ENCODE measurements at regions not wholly inside any gene's neighbourhood (a gene's known extent, or its start where the extent isn't known, plus 50 kb on each side); places are given as distances from the start of the nearest gene placed in this dataset.

- Mint-ChIP-seq H3K27ac (ENCODE audit: unreplicated experiment) (peak overlapping the region; percentile 87), H3K9me3 (ENCODE audit: low read depth) (no peaks in the 10 kb centered on the region), H3K36me3 (ENCODE audit: low read depth) (no peaks in the 10 kb centered on the region), H3K4me1 (ENCODE audit: low read depth) (peaks cover 36% of the 10 kb centered on the region), H3K27me3 (ENCODE audit: low read depth) (no peaks in the 10 kb centered on the region), H3K4me3 (ENCODE audit: unreplicated experiment) (no peak overlapping the region)
- DNase-seq (ENCODE audit: low spot score), result no peak
- TF ChIP-seq CTCF (IDR thresholded peaks at IDR 0.05), result no peak
Observed at GRCh38 chr12:67909681-67910080, 79.6 kb upstream of the IFNG-AS1 start.

DNA sequence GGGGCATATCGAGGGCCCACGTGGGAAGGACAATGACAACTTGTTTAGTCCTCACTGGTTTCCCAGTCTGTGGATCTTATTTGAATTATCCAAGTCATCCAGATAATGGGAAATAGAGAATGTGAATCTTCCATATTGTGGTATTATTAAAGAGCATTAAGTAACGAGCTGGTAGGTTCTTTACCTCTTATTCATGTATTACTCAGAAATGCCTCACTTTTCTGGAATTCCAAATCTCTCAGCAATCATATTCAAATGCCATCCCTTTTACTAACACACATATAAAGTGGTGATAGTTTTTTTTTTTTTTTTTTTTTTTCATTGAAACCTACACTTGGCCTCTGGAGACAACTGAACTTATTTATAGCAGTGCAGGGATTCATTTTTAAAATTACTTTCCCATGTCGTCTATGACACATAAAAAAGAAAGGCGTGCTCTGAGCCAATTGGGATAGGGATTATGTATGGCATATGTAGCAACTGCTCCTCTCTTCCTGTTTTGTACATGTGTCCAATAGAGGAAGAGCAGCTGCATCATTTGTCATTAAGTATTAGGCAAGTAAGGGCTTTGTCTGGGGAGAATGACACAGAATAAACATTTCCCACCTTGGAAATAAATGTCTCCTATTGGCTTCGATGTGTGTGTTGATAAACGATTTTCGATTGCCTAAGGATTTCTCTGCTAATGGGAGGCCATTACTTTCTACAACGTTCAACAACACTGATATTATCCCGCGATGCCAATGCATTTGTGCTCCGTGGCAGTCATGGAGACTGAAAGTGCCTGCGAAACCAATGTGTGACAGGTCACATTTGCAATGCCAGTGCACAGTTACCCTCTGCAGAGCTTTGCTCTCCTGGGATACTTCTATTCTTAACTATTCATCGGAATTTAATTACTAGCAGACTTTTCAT lies 78.6 kb upstream of the IFNG-AS1 start:
- no peak for TF ChIP-seq CTCF (IDR thresholded peaks at IDR 0.05)
- Mint-ChIP-seq H3K27ac (ENCODE audit: unreplicated experiment) (peak overlapping the region; percentile 87), H3K9me3 (ENCODE audit: low read depth) (no peaks in the 10 kb centered on the region), H3K4me1 (ENCODE audit: low read depth) (peaks cover 36% of the 10 kb centered on the region), H3K27me3 (ENCODE audit: low read depth) (no peaks in the 10 kb centered on the region), H3K4me3 (ENCODE audit: unreplicated experiment) (no peak overlapping the region), H3K36me3 (ENCODE audit: low read depth) (no peaks in the 10 kb centered on the region)
- DNase-seq (ENCODE audit: low spot score), result no peak

- Mint-ChIP-seq H3K9me3 (ENCODE audit: low read depth) (no peaks in the 10 kb centered on the region), H3K4me1 (ENCODE audit: low read depth) (peaks cover 36% of the 10 kb centered on the region), H3K36me3 (ENCODE audit: low read depth) (no peaks in the 10 kb centered on the region), H3K27ac (ENCODE audit: unreplicated experiment) (peak overlapping the region; percentile 87), H3K27me3 (ENCODE audit: low read depth) (no peaks in the 10 kb centered on the region), H3K4me3 (ENCODE audit: unreplicated experiment) (no peak overlapping the region)
- DNase-seq (ENCODE audit: low spot score), result no peak
- TF ChIP-seq CTCF (IDR thresholded peaks at IDR 0.05), result no peak
Observed at GRCh38 chr12:67911275-67911600, 78.0 kb upstream of the IFNG-AS1 start.

- no peaks in the 10 kb centered on the region for H3K27me3 Mint-ChIP-seq (ENCODE audit: low read depth)
- H3K27ac Mint-ChIP-seq (ENCODE audit: unreplicated experiment), result peak overlapping the region; percentile 49
- no peaks in the 10 kb centered on the region for H3K36me3 Mint-ChIP-seq (ENCODE audit: low read depth)
- H3K4me3 Mint-ChIP-seq (ENCODE audit: unreplicated experiment), result no peak overlapping the region
- H3K9me3 Mint-ChIP-seq (ENCODE audit: low read depth), result no peaks in the 10 kb centered on the region
- H3K4me1 Mint-ChIP-seq (ENCODE audit: low read depth), result peaks cover 41% of the 10 kb centered on the region
- no peak for TF ChIP-seq CTCF (IDR thresholded peaks at IDR 0.05)
- no peak for DNase-seq (ENCODE audit: low spot score)
Observed at GRCh38 chr12:67911789-67912188, 77.5 kb upstream of the IFNG-AS1 start.

DNA sequence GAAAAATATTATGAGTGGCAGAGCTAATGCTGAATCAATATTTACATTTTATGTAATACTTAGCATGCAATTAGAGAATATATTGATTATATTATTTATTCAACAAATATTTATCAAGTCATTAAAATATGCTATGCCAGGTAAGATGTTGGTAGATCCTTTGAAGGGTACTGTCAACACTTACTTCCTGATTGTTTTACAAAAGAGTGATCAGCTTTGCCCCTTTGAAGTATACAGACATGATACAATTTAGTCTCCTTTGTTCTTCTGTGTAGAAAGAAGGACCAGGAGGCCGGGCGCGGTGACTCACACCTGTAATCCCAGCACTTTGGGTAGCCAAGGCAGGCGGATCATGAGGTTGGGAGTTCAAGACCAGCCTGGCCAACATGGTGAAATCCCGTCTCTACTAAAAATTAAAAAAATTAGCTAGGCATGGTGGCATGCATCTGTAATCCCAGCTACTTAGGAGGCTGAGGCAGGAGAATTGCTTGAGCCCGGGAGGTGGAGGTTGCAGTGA lies 73.9 kb upstream of the IFNG-AS1 start:
- H3K27me3 Mint-ChIP-seq (ENCODE audit: low read depth), result no peaks in the 10 kb centered on the region
- H3K27ac Mint-ChIP-seq (ENCODE audit: unreplicated experiment), result no peak overlapping the region
- no peaks in the 10 kb centered on the region for H3K9me3 Mint-ChIP-seq (ENCODE audit: low read depth)
- H3K4me3 Mint-ChIP-seq (ENCODE audit: unreplicated experiment), result no peak overlapping the region
- no peak for DNase-seq (ENCODE audit: low spot score)
- TF ChIP-seq CTCF (IDR thresholded peaks at IDR 0.05), result no peak
- H3K4me1 Mint-ChIP-seq (ENCODE audit: low read depth), result peaks cover 27% of the 10 kb centered on the region
- H3K36me3 Mint-ChIP-seq (ENCODE audit: low read depth), result no peaks in the 10 kb centered on the region
